Motor neuron (in vitro differentiated cells): ENCODE measurements at regions not wholly inside any gene's neighbourhood (a gene's known extent, or its start where the extent isn't known, plus 50 kb on each side); places are given as distances from the start of the nearest gene placed in this dataset.
A peak's percentile ranks its signal among the peaks of the same experiment; 100 is the strongest.
"Not testable (repeated sequence)": the region's sequence is repeated elsewhere in the genome, so short reads cannot be mapped to it uniquely, and the experiment has no call there.

Source experiments
- ATAC-seq, 8 experiments: fragments of 200-7000 bp; cut with Tn5 transposase; replicated peaks in 6 of 8; 2 replicates each; pipeline ENCODE4 v1.8.0; 2021; ENCODE audit warnings: mild to moderate bottlenecking in 8 of 8, moderate library complexity in 8 of 8
- H3K27ac ChIP-seq, 2 donors: fragments of 250-450 bp; sonication (Bioruptor Pico); 2 replicates each; pipeline ENCODE4 v1.9.0; 2021; ENCODE audit warnings: antibody characterized with exemption in 2 of 2, mild to moderate bottlenecking in 2 of 2, moderate library complexity in 1 of 2
- H3K4me1 ChIP-seq, 2 donors: fragments of 250-450 bp; sonication (Bioruptor Pico); replicated peaks in 1 of 2; 2 replicates each; pipeline ENCODE4 v1.6.1; 2021; ENCODE audit warnings: antibody characterized with exemption in 2 of 2, mild to moderate bottlenecking in 2 of 2, moderate library complexity in 1 of 2
- H3K4me3 ChIP-seq, 5 donors: fragments of 250-450 bp; sonication (Bioruptor Pico); 2 replicates each; pipeline ENCODE4 v1.9.0; 2021; ENCODE audit warnings: antibody characterized with exemption in 5 of 5, mild to moderate bottlenecking in 5 of 5, moderate library complexity in 4 of 5
- WGBS, 10 experiments: fragments of 450-650 bp; shearing (Covaris generic); methylation state at CpG; one replicate each; pipeline ENCODE4 v1.0.0; 2022; 5-methylcytosine and 5-hydroxymethylcytosine counted together
- in situ Hi-C, 9 experiments: fragments of 400-800 bp; cut with MboI; loops; one replicate each; pipeline ENCODE4 v1.15.0; 2021; ENCODE audit warnings: low sequenced_read_pairs in 9 of 9, low pct_unique_long_range_greater_than_20kb in 2 of 9; ENCODE audit not compliant: unreplicated experiment in 9 of 9

- ATAC-seq = peak in 5 of 8 experiments; percentile 45 to 66 (median 56)
- 0 to 100% (median 33%) methylated on average over 1 to 8 of the region's 8 CpGs for WGBS, 10 experiments
- H3K4me3 ChIP-seq = peak overlapping the region; percentile 39 to 72 (median 50)
- peaks cover 8 to 20% of the 10 kb centered on the region in 2 donors for H3K4me1 ChIP-seq
- in situ Hi-C loops = no loop called here
- H3K27ac ChIP-seq = peak overlapping the region; percentile 64 to 85
These were observed 146.3 kb downstream of the GPR85 start for GRCh38 chr7:112940314-112940732.

- 0 to 2% (median 0%) methylated on average over 1 to 20 of the region's 55 CpGs; no CpG with 5 or more reads in 3 of the 10 experiments for WGBS, 10 experiments
- Histone ChIP-seq H3K4me3 (peak overlapping the region; percentile 61 to 83 (median 70)), H3K4me1 (peaks cover 8 to 20% of the 10 kb centered on the region in 2 donors), H3K27ac (peak overlapping the region; percentile 73 to 85)
- peak; percentile 92 to 97 (median 97) for ATAC-seq
- in situ Hi-C loops = no loop called here
These were observed 146.9 kb downstream of the GPR85 start for GRCh38 chr7:112939574-112940313.

DNA sequence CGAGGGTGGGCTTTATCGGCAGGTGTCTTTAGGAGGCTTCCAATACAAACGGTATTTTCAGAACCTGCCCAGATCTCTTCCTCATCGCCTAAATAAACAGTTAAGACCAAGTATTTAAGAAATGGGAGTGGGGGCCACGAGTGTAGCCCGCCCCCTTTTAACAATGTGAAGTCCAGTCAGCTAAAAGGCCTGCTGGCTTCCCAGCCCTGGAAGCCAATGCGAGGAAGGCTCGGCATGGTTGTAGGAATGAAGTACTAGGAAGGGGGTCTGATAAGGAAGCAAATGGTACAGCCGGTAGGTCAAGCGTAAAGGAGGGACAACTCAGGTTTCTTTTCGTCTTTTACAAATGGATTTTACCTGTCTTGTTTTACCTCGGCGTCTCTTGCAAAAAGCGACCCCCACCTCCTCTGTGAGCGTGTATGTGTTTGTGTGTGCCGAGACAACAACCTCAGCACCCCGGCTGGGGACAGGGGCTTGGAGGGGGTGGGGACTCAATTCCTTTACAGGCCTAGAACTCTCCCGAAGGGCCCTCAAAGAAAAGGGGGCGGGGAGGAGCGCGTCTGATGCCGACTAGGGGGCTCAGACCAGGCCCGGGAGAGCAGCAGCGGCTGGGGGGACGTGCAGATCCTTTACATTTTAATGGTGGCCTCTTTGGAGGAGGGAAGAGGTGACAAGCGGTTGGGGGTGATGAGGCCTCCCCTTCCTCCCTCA, 147.6 kb downstream of the GPR85 start:
- in situ Hi-C loops = no loop called here
- 0 to 40% (median 5%) methylated on average over 1 to 10 of the region's 26 CpGs for WGBS, 10 experiments
- Histone ChIP-seq H3K4me1 (peaks cover 8 to 20% of the 10 kb centered on the region in 2 donors), H3K27ac (peak overlapping the region; percentile 71 to 73), H3K4me3 (peak overlapping the region; percentile 61 to 83 (median 70))
- ATAC-seq = peak; percentile 5 to 33 (median 18)

DNA sequence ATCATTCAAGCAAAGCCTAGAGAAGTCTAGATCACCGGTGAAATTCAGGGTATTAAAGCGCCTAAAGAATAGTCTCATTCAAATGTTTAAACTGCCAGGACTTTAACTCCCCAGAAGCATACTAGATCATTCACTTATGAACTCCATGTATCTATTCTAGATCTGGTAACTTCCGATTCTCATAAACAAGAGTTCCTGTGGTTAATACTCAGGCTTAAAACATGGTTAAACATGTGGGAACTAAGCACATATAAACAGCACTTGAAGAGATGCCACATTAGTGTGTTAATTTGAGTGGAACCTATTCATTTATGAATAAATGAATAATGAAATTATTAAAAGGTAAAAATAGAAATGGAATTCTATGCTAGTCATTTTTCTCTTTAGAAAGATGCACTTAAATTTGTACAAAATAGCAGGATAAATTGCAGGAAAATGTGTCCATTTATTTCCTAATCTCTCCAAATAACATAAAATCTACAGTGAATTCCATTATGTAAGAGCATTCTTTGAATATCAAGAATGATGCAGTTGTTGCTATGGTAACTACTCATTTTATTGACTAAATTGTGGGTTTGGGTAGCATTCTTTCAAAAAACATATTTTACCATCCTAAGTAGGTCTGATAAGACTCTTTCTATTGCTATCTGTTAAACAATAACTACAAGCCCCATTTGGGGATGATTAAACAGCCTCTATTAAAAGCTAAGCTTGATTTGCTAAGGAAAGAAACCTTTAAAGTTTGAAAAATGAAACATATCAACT, 147.6 kb upstream of the TMEM168 start:
- in situ Hi-C loops = no loop called here
- Histone ChIP-seq H3K27ac (no peak overlapping the region), H3K4me3 (peak overlapping the region; percentile 61 to 83 (median 70)), H3K4me1 (peaks cover 8 to 20% of the 10 kb centered on the region in 2 donors)
- WGBS, 10 experiments = 15 to 100% (median 72%) methylated on average over 1 to 3 of the region's 3 CpGs; no CpG with 5 or more reads in 1 of the 10 experiments
- no peak for ATAC-seq

DNA sequence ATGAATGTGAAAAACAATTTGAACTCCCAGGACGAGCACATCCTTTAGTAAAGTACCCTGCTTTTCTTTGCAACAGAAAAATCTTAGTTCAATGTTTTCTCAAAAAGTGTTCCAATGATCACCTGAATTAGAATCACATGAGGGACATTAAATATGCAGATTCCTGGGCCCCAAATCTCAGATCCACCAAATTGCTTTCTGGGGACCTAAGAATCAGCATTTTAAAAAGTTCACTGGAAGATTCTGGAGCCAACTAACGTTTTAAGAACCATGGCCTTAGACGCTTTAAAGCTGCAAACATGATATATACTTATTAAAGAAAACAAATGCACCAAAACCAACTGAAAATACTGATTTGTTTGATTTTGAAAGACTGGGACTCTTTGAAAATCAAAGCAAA, 143.4 kb upstream of the TMEM168 start:
- no peak overlapping the region for H3K4me3 ChIP-seq
- H3K4me1 ChIP-seq = peaks cover 8 to 20% of the 10 kb centered on the region in 2 donors
- H3K27ac ChIP-seq = no peak overlapping the region
- in situ Hi-C loops = no loop called here
- no peak for ATAC-seq
- 79 to 94% (median 88%) methylated on average over 2 to 3 of the region's 3 CpGs; no CpG with 5 or more reads in 2 of the 10 experiments for WGBS, 10 experiments

- Histone ChIP-seq H3K27ac (no peak overlapping the region), H3K4me3 (no peak overlapping the region), H3K4me1 (no peaks in the 10 kb centered on the region)
- ATAC-seq = peak in 1 of 8 experiments; percentile 20
- in situ Hi-C loops = no loop called here
- WGBS, 10 experiments = 14 to 100% (median 100%) methylated on average over 1 to 2 of the region's 2 CpGs; no CpG with 5 or more reads in 2 of the 10 experiments
These were observed 140.6 kb upstream of the TMEM168 start for GRCh38 chr7:112930787-112931186.

DNA sequence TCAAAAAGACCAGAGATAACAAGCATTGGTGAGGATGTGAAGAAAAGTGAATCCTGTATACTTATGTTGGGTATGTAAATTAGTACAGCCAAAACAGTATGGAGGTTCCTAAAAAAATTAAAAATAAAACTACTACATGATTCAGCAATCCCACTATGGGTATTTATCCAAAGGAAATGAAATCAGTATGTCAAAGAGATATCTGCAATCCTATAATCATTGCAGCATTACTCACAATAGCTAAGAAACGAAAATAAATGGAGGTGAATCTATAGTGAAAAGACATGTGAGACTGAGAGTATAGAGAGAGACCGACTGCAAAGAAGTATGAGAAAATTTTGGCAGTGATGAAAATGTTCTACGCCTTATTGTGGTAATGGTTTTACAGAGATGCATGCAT, 139.2 kb upstream of the TMEM168 start:
- H3K27ac ChIP-seq = no peak overlapping the region
- in situ Hi-C loops = no loop called here
- no peaks in the 10 kb centered on the region for H3K4me1 ChIP-seq
- H3K4me3 ChIP-seq = no peak overlapping the region
- 72 to 100% (median 96%) methylated on average over 1 to 3 of the region's 3 CpGs; no CpG with 5 or more reads in 1 of the 10 experiments for WGBS, 10 experiments
- ATAC-seq = no peak

DNA sequence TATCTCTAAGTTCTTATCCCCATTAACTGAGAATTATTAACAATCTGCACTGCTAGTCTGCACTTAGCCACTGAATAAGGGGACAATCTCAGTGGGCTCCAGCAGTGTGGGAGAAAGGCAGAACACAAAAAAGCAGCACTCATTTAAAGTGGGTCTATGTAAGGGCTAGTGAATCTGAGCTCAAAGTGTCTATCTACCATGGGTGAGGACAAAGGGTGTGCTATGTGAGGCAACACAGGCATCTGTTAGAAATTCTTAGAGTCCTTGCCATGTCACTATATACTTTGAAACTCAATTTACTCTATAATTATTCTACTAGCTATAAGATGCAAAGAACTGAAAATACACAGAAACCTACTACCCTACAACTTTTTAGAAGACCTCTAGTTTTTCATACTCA, 135.8 kb upstream of the TMEM168 start:
- Histone ChIP-seq H3K4me1 (no peaks in the 10 kb centered on the region), H3K4me3 (no peak overlapping the region), H3K27ac (no peak overlapping the region)
- ATAC-seq = no peak
- in situ Hi-C loops = no loop called here

DNA sequence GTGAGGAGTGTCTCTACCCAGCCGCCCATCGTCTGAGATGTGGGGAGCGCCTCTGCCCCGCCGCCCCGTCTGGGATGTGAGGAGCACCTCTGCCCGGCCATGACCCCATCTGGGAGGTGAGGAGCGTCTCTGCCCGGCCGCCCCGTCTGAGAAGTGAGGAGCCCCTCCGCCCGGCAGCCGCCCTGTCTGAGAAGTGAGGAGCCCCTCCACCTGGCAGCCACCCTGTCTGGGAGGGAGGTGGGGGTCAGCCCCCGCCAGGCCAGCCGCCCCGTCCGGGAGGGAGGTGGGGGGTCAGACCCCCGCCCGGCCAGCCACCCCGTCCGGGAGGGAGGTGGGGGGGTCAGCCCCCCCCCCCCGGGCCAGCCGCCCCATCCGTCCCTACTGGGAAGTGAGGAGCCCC, 132.4 kb upstream of the TMEM168 start:
- H3K4me3 ChIP-seq, H3K4me1 ChIP-seq, H3K27ac ChIP-seq, ATAC-seq, in situ Hi-C loops: not testable (repeated sequence)
- WGBS, 10 experiments = no CpG with 5 or more reads among the region's 25 CpGs

GRCh38 chr7:112916431-112916830, 126.2 kb upstream of the TMEM168 start:
- in situ Hi-C loops, ATAC-seq, H3K4me1 ChIP-seq, H3K4me3 ChIP-seq, H3K27ac ChIP-seq: not testable (repeated sequence)
- 50 to 100% (median 89%) methylated on average over 1 to 7 of the region's 18 CpGs; no CpG with 5 or more reads in 3 of the 10 experiments for WGBS, 10 experiments

DNA sequence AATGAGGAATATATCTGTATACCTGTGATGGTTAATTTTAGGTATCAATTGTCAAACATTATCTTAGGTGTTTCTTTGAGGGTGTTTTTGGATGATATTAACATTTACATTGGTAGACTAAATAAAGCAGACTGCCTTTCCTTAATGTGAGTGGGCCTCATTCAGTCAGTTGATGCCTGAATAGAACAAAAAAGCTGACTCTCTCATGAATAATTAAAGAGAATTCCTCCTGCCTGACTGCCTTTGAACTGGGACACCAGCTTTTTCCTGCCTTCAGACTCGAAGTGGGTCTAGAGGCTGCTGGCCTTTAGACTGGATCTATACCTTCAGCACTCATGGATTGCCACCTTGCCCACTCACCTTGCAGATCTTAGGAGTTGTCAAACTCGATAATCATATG, 117.9 kb upstream of the TMEM168 start:
- peaks cover 3 to 6% of the 10 kb centered on the region in 2 donors for H3K4me1 ChIP-seq
- H3K27ac ChIP-seq = no peak overlapping the region
- 0 to 100% (median 36%) methylated on average over 1 to 2 of the region's 2 CpGs; no CpG with 5 or more reads in 4 of the 10 experiments for WGBS, 10 experiments
- no peak overlapping the region for H3K4me3 ChIP-seq
- peak in 7 of 8 experiments; percentile 51 to 97 (median 82) for ATAC-seq
- in situ Hi-C loops = no loop called here

- in situ Hi-C loops = no loop called here
- WGBS, 10 experiments = 89 to 100% (median 100%) methylated on average over 1 of the region's 1 CpG; no CpG with 5 or more reads in 3 of the 10 experiments
These were observed 117.5 kb upstream of the TMEM168 start for GRCh38 chr7:112907658-112908057.

GRCh38 chr7:112905950-112906349, 115.8 kb upstream of the TMEM168 start:
- in situ Hi-C loops = no loop called here
- Histone ChIP-seq H3K4me3 (no peak overlapping the region), H3K27ac (no peak overlapping the region), H3K4me1 (peaks cover 3 to 6% of the 10 kb centered on the region in 2 donors)
- no peak for ATAC-seq

More at GRCh38 chr7:112907658-112908057, 117.5 kb upstream of the TMEM168 start:
- Histone ChIP-seq H3K4me1 (peaks cover 3 to 6% of the 10 kb centered on the region in 2 donors), H3K4me3 (no peak overlapping the region), H3K27ac (no peak overlapping the region)
- no peak for ATAC-seq
